HG03378 (cell line): ENCODE measurements at regions not wholly inside any gene's neighbourhood (a gene's known extent, or its start where the extent isn't known, plus 50 kb on each side); places are given as distances from the start of the nearest gene placed in this dataset.
"Not testable (repeated sequence)": the region's sequence is repeated elsewhere in the genome, so short reads cannot be mapped to it uniquely, and the experiment has no call there.

Experiments used
- ATAC-seq: cut with Tn5 transposase; IDR thresholded peaks from one replicate; pipeline ENCODE4 v1.9.1; 2021; ENCODE audit warnings: mild to moderate bottlenecking, moderate library complexity; ENCODE audit not compliant: unreplicated experiment

DNA sequence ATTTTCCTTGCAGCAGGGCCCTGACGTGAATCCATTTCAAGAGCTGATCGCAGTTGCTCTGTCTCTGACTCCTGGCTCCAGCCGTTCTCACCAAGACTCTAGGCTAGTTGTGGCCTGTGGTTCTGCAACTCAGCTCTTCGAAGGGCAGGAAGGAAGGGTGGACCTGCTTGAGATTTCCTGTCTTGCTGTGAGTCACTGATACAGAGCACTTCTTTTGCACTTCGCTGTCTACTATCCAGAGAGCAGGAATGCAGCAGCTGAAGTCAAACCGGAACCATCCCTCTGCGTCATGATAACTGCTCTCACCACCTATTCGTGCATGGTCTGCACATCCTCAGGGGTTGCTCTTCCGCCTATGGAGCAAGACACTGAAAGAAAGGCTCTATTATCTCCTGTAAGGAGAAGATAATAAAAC lies 59.7 kb downstream of the RAP2B start:
- peak; percentile 99 for ATAC-seq

DNA sequence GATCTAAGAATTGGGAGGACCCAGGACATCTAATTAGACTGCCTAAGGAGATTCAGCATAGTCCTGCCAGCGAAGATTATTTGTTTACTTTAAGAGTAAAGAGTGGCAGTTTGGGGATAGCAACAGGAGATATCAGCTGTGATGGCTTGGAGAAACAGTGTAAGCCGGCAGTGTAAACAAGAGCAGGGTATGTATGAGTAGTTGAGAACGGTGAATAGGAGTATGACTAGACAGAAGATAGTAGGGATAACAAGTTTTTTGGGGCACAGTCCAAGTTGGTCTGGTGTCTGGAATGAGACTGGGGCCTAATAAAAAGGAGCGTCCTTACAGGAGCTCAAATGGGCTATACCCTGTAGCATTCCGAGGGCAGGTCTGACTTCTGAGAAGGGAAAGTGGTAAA lies 64.9 kb downstream of the RAP2B start:
- not testable (repeated sequence) for ATAC-seq

DNA sequence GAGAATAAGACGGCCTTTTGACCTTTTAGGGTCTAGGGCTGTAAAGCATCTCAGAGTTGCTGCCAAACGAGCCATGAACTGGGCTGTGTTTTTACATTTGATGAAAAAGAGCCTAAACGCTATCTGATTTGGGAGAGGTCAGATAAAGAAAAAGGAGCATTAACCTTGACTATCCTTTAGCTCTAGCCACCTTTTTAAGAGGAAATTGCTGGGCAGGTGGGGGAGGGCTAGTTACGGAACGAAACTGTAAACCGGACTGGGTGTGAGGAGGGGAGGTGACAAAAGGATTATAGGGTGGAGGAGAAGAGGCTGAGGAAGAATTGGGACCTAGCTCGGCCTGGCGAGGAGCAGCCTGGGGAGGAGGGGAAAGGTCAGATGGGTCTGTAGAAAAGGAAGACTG lies 68.4 kb downstream of the RAP2B start:
- not testable (repeated sequence) for ATAC-seq

DNA sequence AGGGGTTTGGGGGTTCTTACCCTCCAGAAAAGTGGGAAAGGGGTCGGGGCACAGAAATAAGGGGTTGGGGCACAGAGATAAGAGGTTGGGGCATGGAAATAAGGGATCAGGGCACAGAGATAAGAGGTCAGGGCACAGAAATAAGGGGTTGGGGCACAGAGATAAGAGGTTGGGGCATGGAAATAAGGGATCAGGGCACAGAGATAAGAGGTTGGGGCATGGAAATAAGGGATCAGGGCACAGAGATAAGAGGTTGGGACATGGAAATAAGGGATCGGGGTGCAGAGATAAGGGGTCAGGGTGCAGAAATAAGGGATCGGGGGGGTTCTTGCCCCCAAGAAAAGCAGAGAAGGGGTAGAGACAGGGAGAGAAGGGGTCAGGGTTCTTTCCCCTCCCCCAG lies 69.2 kb downstream of the RAP2B start:
- ATAC-seq = not testable (repeated sequence)

- not testable (repeated sequence) for ATAC-seq
These were observed 70.2 kb downstream of the RAP2B start for GRCh38 chr3:153232050-153232752.

DNA sequence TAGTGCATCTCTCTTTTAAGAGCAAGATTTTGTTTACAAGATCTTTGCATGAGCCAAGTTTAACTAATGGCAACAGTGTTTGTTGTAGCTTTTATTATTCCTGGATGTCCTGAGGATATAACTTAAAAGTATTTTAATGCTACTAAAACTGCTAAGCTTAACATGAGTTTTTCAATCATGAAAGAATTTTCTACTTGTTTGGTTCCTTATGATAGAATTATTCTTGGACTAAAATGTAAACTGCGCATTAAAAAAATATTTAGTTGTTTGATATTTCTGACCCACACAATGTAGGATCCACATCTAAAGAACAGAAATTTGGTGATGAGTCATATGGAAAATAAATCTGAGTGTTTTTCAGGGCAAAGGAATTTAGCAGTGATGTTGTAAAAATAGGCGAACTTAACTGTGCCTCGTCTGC lies 70.8 kb downstream of the RAP2B start:
- ATAC-seq = no peak

- ATAC-seq = no peak
These were observed 72.0 kb downstream of the RAP2B start for GRCh38 chr3:153233986-153234385.

DNA sequence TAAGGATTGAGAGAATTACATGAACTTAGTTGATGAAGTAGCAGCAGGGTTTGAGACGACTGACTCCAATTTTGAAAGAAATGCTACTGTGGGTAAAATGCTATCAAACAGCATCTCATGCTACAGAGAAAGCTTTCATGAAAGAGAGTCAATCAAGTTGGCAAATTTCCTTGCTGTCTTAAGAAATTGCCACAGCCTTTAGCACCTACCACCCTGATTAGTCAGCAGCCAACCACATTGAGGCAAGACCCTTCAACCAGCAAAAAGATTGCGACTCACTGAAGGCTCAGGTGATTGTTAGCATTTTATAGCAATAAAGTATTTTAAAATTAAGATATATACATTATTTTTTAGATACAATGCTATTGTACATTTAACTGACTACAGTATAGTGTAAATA lies 80.9 kb downstream of the RAP2B start:
- no peak for ATAC-seq

- no peak for ATAC-seq
These were observed 82.9 kb downstream of the RAP2B start for GRCh38 chr3:153244961-153245360.

GRCh38 chr3:153245661-153246060 lies 83.6 kb downstream of the RAP2B start:
- no peak for ATAC-seq

- ATAC-seq = no peak
These were observed 84.3 kb downstream of the RAP2B start for GRCh38 chr3:153246331-153246730.

DNA sequence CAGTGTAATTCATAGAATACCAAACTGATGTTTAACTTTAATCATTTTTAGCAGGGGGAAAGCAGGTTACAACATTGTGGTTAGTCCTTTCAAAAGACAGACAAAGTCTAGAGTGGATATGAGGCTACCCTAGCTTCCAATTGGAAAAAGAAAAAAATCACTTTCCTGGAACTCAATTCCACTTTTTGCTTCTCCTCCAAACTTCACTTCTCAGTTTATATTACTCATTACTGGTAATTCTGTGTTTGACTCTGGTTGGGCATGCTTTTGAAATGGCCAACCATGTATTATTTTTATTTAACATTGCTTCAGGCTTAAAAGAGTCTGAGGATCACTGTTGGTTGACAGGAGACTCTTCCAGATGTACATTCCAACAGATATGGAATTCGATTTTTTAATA lies 84.8 kb downstream of the RAP2B start:
- ATAC-seq = no peak

DNA sequence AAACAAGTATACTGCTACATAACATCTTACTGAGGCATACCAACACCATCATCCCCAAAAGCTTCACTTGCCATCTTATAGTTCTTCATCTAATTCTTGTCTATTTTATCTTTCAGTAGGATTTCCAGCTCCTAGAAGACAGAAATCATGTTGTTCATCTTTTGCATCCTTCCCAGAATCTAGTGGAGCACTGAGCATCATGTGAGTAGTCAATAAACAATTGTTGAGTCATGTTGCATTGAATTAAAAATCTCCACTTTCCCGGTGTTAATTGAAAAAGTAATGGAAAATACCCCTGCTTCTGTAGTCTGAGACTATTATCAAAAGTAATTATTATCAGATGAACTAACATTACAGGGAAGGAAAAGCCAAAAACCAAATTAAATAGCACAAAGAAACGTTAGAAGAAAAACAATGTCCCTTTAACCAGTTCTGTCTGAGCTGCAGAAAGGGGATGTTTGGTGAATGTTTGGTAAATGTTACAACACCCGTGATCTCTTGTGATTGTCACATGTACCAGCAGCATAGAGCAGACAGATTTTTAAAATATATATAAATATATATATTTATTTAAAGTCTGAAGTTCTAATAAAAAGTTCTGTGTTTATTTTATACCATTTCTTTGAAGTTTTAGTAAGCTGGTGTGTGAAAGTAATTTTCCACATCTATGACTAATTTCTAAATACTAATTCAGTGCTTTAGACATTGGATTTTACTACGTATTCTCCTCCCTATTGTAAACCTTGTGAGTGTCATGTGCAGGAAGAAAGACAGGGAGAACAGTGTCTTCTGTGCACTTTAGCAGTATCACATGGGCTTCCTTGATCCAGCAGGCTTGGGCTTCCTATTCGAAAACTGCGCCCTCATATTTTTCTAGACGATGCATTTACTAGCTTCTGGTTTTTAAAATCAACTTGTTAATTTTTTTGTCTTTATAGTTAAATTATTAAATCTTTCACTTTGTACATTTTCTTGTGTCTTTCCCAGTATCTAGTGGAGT lies 85.6 kb downstream of the RAP2B start:
- ATAC-seq = no peak

GRCh38 chr3:153248835-153249234 lies 86.8 kb downstream of the RAP2B start:
- not testable (repeated sequence) for ATAC-seq

GRCh38 chr3:153249906-153250305 lies 87.9 kb downstream of the RAP2B start:
- no peak for ATAC-seq

- no peak for ATAC-seq
These were observed 88.4 kb downstream of the RAP2B start for GRCh38 chr3:153250446-153250845.

GRCh38 chr3:153252963-153253362 lies 90.9 kb downstream of the RAP2B start:
- no peak for ATAC-seq

- ATAC-seq = no peak
These were observed 92.3 kb downstream of the RAP2B start for GRCh38 chr3:153254361-153254760.

- no peak for ATAC-seq
These were observed 95.8 kb downstream of the RAP2B start for GRCh38 chr3:153257673-153258351.

DNA sequence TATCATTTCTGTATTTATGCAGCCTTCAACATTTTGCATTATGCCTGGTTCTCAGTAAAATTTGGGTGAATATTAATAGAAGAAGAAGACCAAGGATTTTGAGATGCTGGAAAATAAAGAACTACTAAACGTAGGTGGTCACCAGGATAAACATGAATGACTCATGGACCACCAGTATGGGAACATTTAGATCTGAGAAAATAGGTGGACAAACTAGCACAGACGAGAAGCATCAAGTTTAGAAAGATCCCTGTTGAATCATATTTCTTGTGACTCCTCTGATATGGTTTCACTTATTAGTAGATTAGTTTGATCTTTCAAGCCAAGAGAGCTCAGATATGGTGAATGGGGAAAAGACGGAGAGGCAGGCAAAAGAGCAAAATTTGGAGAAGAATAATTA lies 97.9 kb downstream of the RAP2B start:
- no peak for ATAC-seq

DNA sequence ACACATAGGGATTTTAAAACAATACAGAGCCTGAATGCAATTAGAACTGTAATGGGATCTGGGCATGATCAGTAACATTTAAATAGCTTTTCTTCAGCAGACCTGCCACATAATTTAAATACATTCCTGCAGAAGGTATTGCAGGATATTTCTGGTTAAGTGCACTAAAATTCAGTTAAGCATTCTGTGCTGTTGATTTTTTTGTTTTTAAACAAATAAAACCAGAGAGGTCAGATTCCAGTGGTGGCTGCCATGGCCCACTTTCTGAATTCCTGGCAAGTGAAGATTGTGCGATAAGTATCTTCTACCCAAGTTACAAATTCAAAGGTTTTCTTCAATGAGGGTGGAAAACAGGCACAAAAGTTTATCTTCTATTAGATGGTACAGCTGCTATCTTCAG lies 98.7 kb downstream of the RAP2B start:
- no peak for ATAC-seq
